ENCODE measurements at regions not wholly inside any gene's neighbourhood (a gene's known extent, or its start where the extent isn't known, plus 50 kb on each side); places are given as distances from the start of the nearest gene placed in this dataset.
"Not testable (repeated sequence)": the region's sequence is repeated elsewhere in the genome, so short reads cannot be mapped to it uniquely, and the experiment has no call there.

DNA sequence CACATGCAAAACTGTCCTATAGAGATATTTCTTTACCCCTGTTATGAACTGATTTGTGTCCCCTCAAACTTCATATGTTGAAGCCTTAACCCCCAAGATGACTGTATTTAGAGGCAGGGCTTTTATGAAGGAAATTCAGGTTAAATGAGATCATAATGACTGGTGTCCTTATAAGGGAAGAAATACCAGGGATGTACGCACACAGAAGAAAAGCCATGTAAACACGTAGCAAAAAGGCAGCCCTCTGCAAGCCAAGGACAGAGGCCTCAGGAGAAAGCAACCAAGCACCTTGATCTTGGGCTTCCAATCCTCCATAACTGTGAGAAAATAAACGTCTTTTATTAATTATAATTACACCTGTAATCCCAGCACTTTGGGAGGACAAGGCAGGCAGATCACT lies 101.3 kb upstream of the NDUFV2 start:
- Mint-ChIP-seq H3K27me3 (ENCODE audit: low read depth) (no peaks in the 10 kb centered on the region), H3K4me3 (ENCODE audit: unreplicated experiment) (no peak overlapping the region), H3K36me3 (ENCODE audit: low read depth) (peaks cover 3% of the 10 kb centered on the region), H3K4me1 (ENCODE audit: low read depth) (peaks cover 9% of the 10 kb centered on the region), H3K9me3 (ENCODE audit: low read depth) (peaks cover 16% of the 10 kb centered on the region), H3K27ac (ENCODE audit: unreplicated experiment) (no peak overlapping the region)
- no peak for DNase-seq (ENCODE audit: low spot score)
- TF ChIP-seq, protein P1, sequence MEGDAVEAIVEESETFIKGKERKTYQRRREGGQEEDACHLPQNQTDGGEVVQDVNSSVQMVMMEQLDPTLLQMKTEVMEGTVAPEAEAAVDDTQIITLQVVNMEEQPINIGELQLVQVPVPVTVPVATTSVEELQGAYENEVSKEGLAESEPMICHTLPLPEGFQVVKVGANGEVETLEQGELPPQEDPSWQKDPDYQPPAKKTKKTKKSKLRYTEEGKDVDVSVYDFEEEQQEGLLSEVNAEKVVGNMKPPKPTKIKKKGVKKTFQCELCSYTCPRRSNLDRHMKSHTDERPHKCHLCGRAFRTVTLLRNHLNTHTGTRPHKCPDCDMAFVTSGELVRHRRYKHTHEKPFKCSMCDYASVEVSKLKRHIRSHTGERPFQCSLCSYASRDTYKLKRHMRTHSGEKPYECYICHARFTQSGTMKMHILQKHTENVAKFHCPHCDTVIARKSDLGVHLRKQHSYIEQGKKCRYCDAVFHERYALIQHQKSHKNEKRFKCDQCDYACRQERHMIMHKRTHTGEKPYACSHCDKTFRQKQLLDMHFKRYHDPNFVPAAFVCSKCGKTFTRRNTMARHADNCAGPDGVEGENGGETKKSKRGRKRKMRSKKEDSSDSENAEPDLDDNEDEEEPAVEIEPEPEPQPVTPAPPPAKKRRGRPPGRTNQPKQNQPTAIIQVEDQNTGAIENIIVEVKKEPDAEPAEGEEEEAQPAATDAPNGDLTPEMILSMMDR (IDR thresholded peaks at IDR 0.05): no peak

DNA sequence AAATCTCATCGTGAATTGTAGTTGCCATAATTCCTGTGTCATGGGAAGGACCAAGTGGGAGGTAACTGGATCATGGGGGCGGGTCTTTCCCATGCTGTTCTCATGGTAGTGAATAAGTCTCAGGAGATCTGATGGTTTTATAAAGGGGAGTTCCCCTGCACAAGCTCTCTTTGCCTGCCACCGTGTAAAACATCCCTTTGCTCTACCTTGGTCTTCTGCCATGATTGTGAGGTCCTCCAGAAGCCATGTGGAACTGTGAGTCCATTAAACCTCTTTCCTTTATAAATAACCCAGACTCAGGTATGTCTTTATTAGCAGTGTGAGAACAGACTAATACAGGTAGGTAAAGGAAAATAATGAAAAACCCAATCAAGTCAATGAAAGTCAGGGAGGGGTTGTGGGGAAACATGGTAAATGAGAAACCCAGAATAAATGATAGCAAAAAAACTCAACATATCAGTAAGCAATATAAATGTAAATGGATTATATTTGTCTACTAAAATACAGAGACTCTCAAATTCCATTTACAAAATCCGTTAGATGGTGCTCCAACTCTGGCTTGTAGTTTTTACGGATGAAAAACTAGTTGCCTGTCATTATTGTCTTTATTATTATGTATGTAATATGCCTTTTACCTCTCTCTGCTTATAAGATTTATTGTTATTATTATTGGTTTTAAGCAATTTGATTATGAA lies 98.9 kb upstream of the NDUFV2 start:
- H3K36me3 Mint-ChIP-seq (ENCODE audit: low read depth): peaks cover 3% of the 10 kb centered on the region
- H3K9me3 Mint-ChIP-seq (ENCODE audit: low read depth): peaks cover 13% of the 10 kb centered on the region
- no peak for DNase-seq (ENCODE audit: low spot score)
- H3K27me3 Mint-ChIP-seq (ENCODE audit: low read depth): no peaks in the 10 kb centered on the region
- H3K4me1 Mint-ChIP-seq (ENCODE audit: low read depth): peaks cover 7% of the 10 kb centered on the region
- no peak overlapping the region for H3K4me3 Mint-ChIP-seq (ENCODE audit: unreplicated experiment)
- TF ChIP-seq, protein P1 (IDR thresholded peaks at IDR 0.05): no peak
- H3K27ac Mint-ChIP-seq (ENCODE audit: unreplicated experiment): no peak overlapping the region

DNA sequence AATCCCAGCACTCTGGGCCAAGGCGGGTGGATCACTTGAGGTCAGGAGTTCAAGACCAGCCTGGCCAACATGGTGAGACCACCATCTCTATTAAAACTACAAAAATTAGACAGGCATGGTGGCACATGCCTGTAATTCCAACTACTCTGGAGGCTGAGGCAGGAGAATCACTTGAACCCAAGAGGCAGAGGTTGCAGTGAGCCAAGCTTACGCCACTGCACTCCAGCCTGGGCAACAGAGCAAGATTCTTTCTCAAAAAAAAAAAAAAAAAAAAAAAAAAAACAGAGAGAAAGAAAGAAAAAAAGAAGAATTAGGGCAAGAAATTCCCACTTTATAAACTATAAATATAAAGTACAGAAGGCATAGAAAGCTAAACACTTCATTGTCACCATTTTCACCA lies 98.2 kb upstream of the NDUFV2 start:
- not testable (repeated sequence) for H3K4me1 Mint-ChIP-seq (ENCODE audit: low read depth); H3K36me3 Mint-ChIP-seq (ENCODE audit: low read depth); H3K4me3 Mint-ChIP-seq (ENCODE audit: unreplicated experiment); DNase-seq (ENCODE audit: low spot score); H3K27ac Mint-ChIP-seq (ENCODE audit: unreplicated experiment); H3K27me3 Mint-ChIP-seq (ENCODE audit: low read depth)
- peaks cover 13% of the 10 kb centered on the region for H3K9me3 Mint-ChIP-seq (ENCODE audit: low read depth)

DNA sequence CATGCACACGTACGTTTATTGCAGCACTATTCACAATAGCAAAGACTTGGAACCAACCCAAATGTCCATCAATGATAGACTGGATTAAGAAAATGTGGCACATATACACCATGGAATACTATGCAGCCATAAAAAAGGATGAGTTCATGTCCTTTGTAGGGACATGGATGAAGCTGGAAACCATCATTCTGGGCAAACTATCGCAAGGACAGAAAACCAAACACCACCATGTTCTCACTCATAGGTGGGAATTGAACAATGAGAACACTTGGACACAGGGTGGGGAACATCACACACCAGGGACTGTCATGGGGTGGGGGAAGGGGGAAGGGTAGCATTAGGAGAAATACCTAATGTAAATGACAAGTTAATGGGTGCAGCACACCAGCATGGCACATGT lies 94.8 kb upstream of the NDUFV2 start:
- not testable (repeated sequence) for H3K4me3 Mint-ChIP-seq (ENCODE audit: unreplicated experiment); H3K4me1 Mint-ChIP-seq (ENCODE audit: low read depth); H3K36me3 Mint-ChIP-seq (ENCODE audit: low read depth); H3K9me3 Mint-ChIP-seq (ENCODE audit: low read depth); H3K27ac Mint-ChIP-seq (ENCODE audit: unreplicated experiment); DNase-seq (ENCODE audit: low spot score); H3K27me3 Mint-ChIP-seq (ENCODE audit: low read depth)

DNA sequence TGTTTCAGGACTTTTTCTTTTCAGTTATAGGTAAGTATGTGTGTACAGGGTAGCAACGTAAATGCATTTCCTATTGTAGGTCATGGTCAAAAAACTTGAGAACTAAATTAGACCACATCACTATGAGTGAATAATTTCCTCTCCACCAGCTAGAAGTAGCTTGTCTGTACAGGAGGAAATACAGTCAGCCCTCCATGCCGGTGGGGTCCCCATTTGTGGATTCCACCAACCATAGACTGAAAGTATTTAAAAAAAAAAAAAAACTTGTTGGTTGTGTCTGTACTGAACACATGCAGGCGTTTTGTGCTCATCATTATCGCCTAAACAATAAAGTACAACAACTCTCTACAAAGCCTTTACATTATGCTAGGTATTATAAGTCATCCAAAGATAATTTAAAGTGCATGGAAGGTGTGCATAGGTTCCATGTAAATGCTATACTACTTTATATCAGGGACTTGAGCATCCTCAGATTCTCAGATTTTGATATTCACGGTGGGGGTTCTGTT lies 94.2 kb upstream of the NDUFV2 start:
- Mint-ChIP-seq H3K4me1 (ENCODE audit: low read depth) (no peaks in the 10 kb centered on the region), H3K27me3 (ENCODE audit: low read depth) (no peaks in the 10 kb centered on the region), H3K27ac (ENCODE audit: unreplicated experiment) (no peak overlapping the region), H3K9me3 (ENCODE audit: low read depth) (peaks cover 4% of the 10 kb centered on the region), H3K4me3 (ENCODE audit: unreplicated experiment) (no peak overlapping the region), H3K36me3 (ENCODE audit: low read depth) (peaks cover 2% of the 10 kb centered on the region)
- DNase-seq (ENCODE audit: low spot score): no peak
- TF ChIP-seq, protein P1 (IDR thresholded peaks at IDR 0.05): no peak

DNA sequence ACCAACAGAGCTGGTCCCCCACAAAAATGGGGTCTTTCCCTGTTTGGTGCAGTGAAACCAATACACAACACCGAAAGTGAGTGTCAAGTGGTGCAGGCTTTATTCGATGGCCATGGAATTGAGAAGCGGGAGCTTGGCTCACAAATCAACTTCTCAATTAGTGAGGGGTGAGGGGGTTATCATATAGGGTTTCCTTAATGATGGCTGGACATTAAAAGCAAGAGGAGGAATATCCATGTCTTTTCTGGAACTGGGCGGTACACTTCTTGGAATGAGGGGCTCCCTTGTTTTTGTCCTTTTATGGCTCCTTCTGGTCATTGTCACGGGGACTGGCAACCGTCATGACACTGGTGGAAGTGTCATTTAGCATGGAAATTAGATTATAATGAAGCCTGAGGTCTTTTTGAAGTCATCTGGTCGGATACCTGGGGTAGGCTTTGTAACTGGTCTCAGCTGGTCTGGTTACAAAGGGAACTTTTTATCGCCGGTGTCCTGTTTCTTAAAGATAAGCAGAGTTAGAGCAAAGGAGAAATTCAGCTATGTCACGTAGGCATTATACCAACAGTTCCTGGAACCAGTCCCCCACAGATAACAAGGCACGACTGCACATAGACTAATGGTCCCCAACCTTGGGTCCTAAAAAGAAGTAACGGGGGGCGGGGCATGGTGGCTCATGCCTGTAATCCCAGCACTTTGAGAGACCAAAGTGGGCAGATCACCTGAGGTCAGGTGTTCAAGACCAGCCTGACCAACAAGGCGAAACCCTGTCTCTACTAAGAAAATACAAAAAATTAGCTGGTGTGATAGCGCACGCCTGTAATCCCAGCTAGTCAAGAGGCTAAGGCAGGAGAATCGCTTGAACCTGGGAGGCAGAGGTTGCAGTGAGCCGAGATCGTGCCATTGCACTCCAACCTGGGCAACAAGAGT lies 93.5 kb upstream of the NDUFV2 start:
- DNase-seq (ENCODE audit: low spot score): no peak
- H3K36me3 Mint-ChIP-seq (ENCODE audit: low read depth): no peaks in the 10 kb centered on the region
- H3K4me1 Mint-ChIP-seq (ENCODE audit: low read depth): no peaks in the 10 kb centered on the region
- H3K4me3 Mint-ChIP-seq (ENCODE audit: unreplicated experiment): no peak overlapping the region
- H3K27ac Mint-ChIP-seq (ENCODE audit: unreplicated experiment): no peak overlapping the region
- TF ChIP-seq, protein P1 (IDR thresholded peaks at IDR 0.05): no peak
- no peaks in the 10 kb centered on the region for H3K9me3 Mint-ChIP-seq (ENCODE audit: low read depth)
- no peaks in the 10 kb centered on the region for H3K27me3 Mint-ChIP-seq (ENCODE audit: low read depth)
